ENCODE measurements at regions not wholly inside any gene's neighbourhood (a gene's known extent, or its start where the extent isn't known, plus 50 kb on each side); places are given as distances from the start of the nearest gene placed in this dataset.

DNA sequence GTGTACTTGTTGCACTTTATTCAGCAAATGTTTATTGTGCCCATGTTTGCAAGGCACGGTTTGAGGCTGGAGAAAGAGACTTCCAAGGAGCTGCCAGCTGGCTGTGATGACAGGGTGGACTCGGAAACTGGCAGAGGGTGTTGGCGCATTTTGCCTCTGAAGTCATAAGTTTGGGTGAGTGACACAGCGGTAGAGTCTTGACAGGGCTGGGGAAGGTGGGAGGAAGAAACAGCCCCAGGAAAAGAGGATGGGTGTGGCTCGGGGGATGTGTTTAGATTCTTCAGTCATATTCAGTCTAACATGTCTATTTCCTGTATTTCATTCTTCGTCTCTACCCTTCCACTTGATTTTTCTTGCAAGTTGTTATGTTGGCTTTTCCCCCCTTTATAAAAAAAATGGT lies 77.0 kb upstream of the STOX2 start:
- TF ChIP-seq, protein P1, sequence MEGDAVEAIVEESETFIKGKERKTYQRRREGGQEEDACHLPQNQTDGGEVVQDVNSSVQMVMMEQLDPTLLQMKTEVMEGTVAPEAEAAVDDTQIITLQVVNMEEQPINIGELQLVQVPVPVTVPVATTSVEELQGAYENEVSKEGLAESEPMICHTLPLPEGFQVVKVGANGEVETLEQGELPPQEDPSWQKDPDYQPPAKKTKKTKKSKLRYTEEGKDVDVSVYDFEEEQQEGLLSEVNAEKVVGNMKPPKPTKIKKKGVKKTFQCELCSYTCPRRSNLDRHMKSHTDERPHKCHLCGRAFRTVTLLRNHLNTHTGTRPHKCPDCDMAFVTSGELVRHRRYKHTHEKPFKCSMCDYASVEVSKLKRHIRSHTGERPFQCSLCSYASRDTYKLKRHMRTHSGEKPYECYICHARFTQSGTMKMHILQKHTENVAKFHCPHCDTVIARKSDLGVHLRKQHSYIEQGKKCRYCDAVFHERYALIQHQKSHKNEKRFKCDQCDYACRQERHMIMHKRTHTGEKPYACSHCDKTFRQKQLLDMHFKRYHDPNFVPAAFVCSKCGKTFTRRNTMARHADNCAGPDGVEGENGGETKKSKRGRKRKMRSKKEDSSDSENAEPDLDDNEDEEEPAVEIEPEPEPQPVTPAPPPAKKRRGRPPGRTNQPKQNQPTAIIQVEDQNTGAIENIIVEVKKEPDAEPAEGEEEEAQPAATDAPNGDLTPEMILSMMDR (IDR thresholded peaks at IDR 0.05) = no peak
- TF ChIP-seq POLR2A (IDR thresholded peaks at IDR 0.05) = no peak

Measured in thyroid gland (tissue), 4 donors.